T-cell (primary cell): ENCODE measurements at regions not wholly inside any gene's neighbourhood (a gene's known extent, or its start where the extent isn't known, plus 50 kb on each side); places are given as distances from the start of the nearest gene placed in this dataset.
"Not testable (repeated sequence)": the region's sequence is repeated elsewhere in the genome, so short reads cannot be mapped to it uniquely, and the experiment has no call there.

Source experiments
- ATAC-seq, 4 experiments: fragments of 200-7000 bp in 3 of 4; fragments of 150-1000 bp in 1 of 4; cut with Tn5 transposase; replicated peaks in 1 of 4; 1 replicate in 3 of 4; 2 replicates in 1 of 4; pipeline ENCODE4 v1.10.0; 2021; ENCODE audit warnings: moderate library complexity in 3 of 4, mild to moderate bottlenecking in 2 of 4, moderate number of reproducible peaks in 1 of 4
- CTCF ChIA-PET, 2 donors: fragments of 300-600 bp; sonication (Branson Sonifier 250); formaldehyde crosslinking; loops; one replicate each; lab custom pipeline; 2022; ENCODE audit warnings: antibody characterized with exemption in 2 of 2; lab: Charles Lee
- POLR2A ChIA-PET, 2 donors: fragments of 300-600 bp; sonication (Branson Sonifier 250); formaldehyde crosslinking; loops; one replicate each; lab custom pipeline; 2022; ENCODE audit warnings: antibody characterized with exemption in 2 of 2; lab: Charles Lee
- DNase-seq, 35 experiments: peaks; one replicate each; pipeline versions ENCODE4 v3.0.0 to v3.0.0-alpha.2; 2013 to 2023
- H3K27ac ChIP-seq: one replicate; pipeline ENCODE4 v1.5.1; 2013; ENCODE audit warnings: low read length
- H3K27me3 ChIP-seq, 2 experiments: replicated peaks in 1 of 2; 1 replicate in 1 of 2; 2 replicates in 1 of 2; pipeline versions ENCODE4 v1.6.1 to v1.7.0; 2013; ENCODE audit warnings: low read length in 1 of 2, mixed read lengths in 1 of 2; ENCODE audit not compliant: control insufficient read depth in 2 of 2, insufficient read depth in 2 of 2; ENCODE audit errors: extremely low read depth in 1 of 2
- H3K36me3 ChIP-seq, 2 donors: 1 replicate in 1 of 2; 2 replicates in 1 of 2; pipeline versions ENCODE4 v1.6.1 to v1.7.0; 2013; ENCODE audit warnings: low read length in 1 of 2; ENCODE audit not compliant: control insufficient read depth in 2 of 2, insufficient read depth in 1 of 2; ENCODE audit errors: extremely low read depth in 1 of 2
- H3K4me1 ChIP-seq, 2 experiments: 1 replicate in 1 of 2; 2 replicates in 1 of 2; pipeline versions ENCODE4 v1.6.1 to v1.7.0; 2013; ENCODE audit warnings: low read length in 2 of 2, mixed read lengths in 1 of 2; ENCODE audit not compliant: insufficient read depth in 2 of 2, control insufficient read depth in 1 of 2; ENCODE audit errors: extremely low read depth in 1 of 2
- H3K4me3 ChIP-seq, 2 donors: 1 replicate in 1 of 2; 2 replicates in 1 of 2; pipeline versions ENCODE4 v1.5.1 to v1.7.0; 2013; ENCODE audit warnings: mild to moderate bottlenecking in 2 of 2, low read length in 1 of 2, moderate library complexity in 1 of 2; ENCODE audit not compliant: control insufficient read depth in 1 of 2; ENCODE audit errors: extremely low read depth in 1 of 2
- H3K9me3 ChIP-seq: 2 replicates; pipeline ENCODE4 v1.7.0; 2013
- H3K27ac Mint-ChIP-seq, 2 donors: one replicate each; pipeline ENCODE4 v1.8.0; 2020 to 2021; ENCODE audit warnings: mild to moderate bottlenecking in 2 of 2, mixed read lengths in 2 of 2
- H3K27me3 Mint-ChIP-seq, 2 donors: one replicate each; pipeline ENCODE4 v1.8.0; 2021 to 2022; ENCODE audit warnings: mixed read lengths in 2 of 2
- H3K36me3 Mint-ChIP-seq: one replicate; pipeline ENCODE4 v1.8.0; 2021; ENCODE audit warnings: mixed read lengths
- H3K4me1 Mint-ChIP-seq, 3 donors: one replicate each; pipeline ENCODE4 v1.8.0; 2020 to 2022; ENCODE audit warnings: mixed read lengths in 3 of 3, mild to moderate bottlenecking in 1 of 3
- H3K4me3 Mint-ChIP-seq, 3 donors: one replicate each; pipeline ENCODE4 v1.8.0; 2020 to 2022; ENCODE audit warnings: mild to moderate bottlenecking in 3 of 3, mixed read lengths in 3 of 3, moderate library complexity in 3 of 3
- H3K9me3 Mint-ChIP-seq, 3 donors: one replicate each; pipeline ENCODE4 v1.8.0; 2020 to 2022; ENCODE audit warnings: mixed read lengths in 3 of 3
- WGBS: methylation state at CpG from one replicate; pipeline ENCODE4 v1.1.5; 2013; ENCODE audit warnings: missing lambda C conversion rate; ENCODE audit not compliant: insufficient coverage; 5-methylcytosine and 5-hydroxymethylcytosine counted together

DNA sequence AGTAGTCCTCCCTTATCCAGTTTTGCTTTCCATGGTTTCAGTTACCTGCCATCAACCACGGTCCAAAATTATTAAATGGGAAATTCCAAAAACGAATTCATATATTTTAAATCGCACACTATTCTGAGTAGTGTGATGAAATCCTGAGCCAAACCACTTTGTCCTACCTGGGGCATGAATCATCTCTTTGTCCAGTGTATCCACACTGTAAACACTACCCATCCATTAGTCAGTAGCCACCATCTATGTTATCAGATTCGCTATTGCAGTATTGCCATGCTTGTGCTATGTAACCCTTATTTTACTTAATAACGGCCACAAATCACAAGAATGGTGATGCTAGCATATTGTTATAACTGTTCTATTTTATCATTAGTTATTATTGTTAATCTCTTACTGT lies 704.6 kb downstream of the SMARCA1 start:
- DNase-seq (no peak), ATAC-seq (no peak)
- ChIA-PET CTCF (no interaction called here), POLR2A (no interaction called here)
- H3K4me3 ChIP-seq, result no peak overlapping the region
- H3K9me3 ChIP-seq, result no peaks in the 10 kb centered on the region
- Mint-ChIP-seq H3K36me3 (no peaks in the 10 kb centered on the region), H3K27ac (no peak overlapping the region), H3K4me1 (no peaks in the 10 kb centered on the region), H3K4me3 (no peak overlapping the region), H3K9me3 (no peaks in the 10 kb centered on the region), H3K27me3 (peaks cover 0 to 7% of the 10 kb centered on the region in 2 donors)
- H3K27ac ChIP-seq, result no peak overlapping the region
- no peaks in the 10 kb centered on the region for H3K36me3 ChIP-seq
- WGBS, result no CpG with 5 or more reads among the region's 5 CpGs
- no peaks in the 10 kb centered on the region for H3K4me1 ChIP-seq
- H3K27me3 ChIP-seq, result no peaks in the 10 kb centered on the region

DNA sequence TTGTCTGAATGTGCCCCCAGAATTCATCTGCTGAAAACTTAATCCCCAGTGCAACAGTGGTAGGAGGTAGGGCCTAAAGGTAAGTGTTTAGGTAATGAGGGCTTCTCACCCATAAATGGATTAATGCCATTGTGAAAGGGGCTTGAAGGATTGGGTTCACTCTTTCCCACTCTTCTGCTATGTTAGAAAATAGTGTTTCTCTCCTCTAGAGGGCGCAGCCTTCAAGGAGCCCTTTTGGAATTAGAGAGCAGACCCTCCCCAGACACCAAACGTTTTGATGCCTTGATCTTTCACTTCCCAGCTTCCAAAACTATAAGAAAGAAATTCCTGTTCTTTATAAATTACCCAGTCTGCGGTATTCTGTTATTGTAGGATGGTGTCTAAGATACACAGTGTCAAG lies 706.4 kb downstream of the SMARCA1 start:
- no peak overlapping the region for H3K27ac Mint-ChIP-seq
- H3K4me3 ChIP-seq, result no peak overlapping the region
- no peaks in the 10 kb centered on the region for H3K36me3 Mint-ChIP-seq
- H3K27ac ChIP-seq, result no peak overlapping the region
- CTCF ChIA-PET, result interaction anchor here in 1 of 2 donors (0.6 kb wide), 1 partner anchor 418 kb away, joined by 5 read pairs; no protein-coding TSS in a partner anchor
- H3K9me3 ChIP-seq, result no peaks in the 10 kb centered on the region
- H3K27me3 ChIP-seq, result no peaks in the 10 kb centered on the region
- H3K4me1 Mint-ChIP-seq, result no peaks in the 10 kb centered on the region
- no CpG with 5 or more reads among the region's 3 CpGs for WGBS
- ATAC-seq (no peak), DNase-seq (no peak)
- H3K9me3 Mint-ChIP-seq, result no peaks in the 10 kb centered on the region
- no peaks in the 10 kb centered on the region for H3K4me1 ChIP-seq
- H3K27me3 Mint-ChIP-seq, result peaks cover 0 to 12% of the 10 kb centered on the region in 2 donors
- POLR2A ChIA-PET, result no interaction called here
- H3K4me3 Mint-ChIP-seq, result no peak overlapping the region
- no peaks in the 10 kb centered on the region for H3K36me3 ChIP-seq

DNA sequence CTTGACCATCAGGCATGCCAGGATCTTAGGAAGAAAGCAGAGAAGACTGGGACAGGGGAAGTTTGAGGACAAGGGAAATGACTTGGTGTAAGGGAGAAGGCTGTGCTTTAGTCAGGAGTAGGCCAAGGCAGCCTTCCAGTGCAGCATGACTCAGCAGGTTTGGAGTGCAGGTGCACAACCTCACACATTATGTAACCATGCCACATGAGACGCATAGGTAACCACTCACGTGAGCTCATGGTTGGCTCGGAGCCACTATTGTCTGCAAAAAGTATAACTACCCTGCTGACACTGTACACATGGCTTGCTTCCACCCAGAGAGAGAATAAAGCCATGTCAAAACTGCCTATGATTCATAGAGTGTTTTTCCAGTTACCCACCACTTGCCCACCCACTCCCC lies 715.9 kb downstream of the SMARCA1 start:
- Histone ChIP-seq H3K4me3 (no peak overlapping the region), H3K9me3 (no peaks in the 10 kb centered on the region), H3K36me3 (no peaks in the 10 kb centered on the region), H3K4me1 (no peaks in the 10 kb centered on the region), H3K27me3 (no peaks in the 10 kb centered on the region), H3K27ac (no peak overlapping the region)
- no peaks in the 10 kb centered on the region for H3K36me3 Mint-ChIP-seq
- POLR2A ChIA-PET, result no interaction called here
- no CpG with 5 or more reads among the region's 3 CpGs for WGBS
- CTCF ChIA-PET, result no interaction called here
- no peak overlapping the region for H3K4me3 Mint-ChIP-seq
- peaks cover 6 to 8% (median 7%) of the 10 kb centered on the region in 3 donors for H3K9me3 Mint-ChIP-seq
- no peak overlapping the region for H3K27ac Mint-ChIP-seq
- ATAC-seq, result no peak
- H3K27me3 Mint-ChIP-seq, result peaks cover 0 to 8% of the 10 kb centered on the region in 2 donors
- peak in 1 of 35 experiments; percentile 10 for DNase-seq
- H3K4me1 Mint-ChIP-seq, result no peaks in the 10 kb centered on the region

GRCh38 chrX:128805236-128805635 lies 718.1 kb downstream of the SMARCA1 start:
- WGBS, result no CpG with 5 or more reads among the region's 2 CpGs
- peaks cover 0 to 8% of the 10 kb centered on the region in 2 donors for H3K27me3 Mint-ChIP-seq
- DNase-seq (no peak), ATAC-seq (no peak)
- H3K36me3 Mint-ChIP-seq, result no peaks in the 10 kb centered on the region
- H3K9me3 Mint-ChIP-seq, result peaks cover 6 to 8% (median 7%) of the 10 kb centered on the region in 3 donors
- H3K4me3 Mint-ChIP-seq, result no peak overlapping the region
- H3K4me3 ChIP-seq, result no peak overlapping the region
- POLR2A ChIA-PET, result no interaction called here
- no peaks in the 10 kb centered on the region for H3K4me1 Mint-ChIP-seq
- CTCF ChIA-PET, result no interaction called here
- H3K36me3 ChIP-seq, result no peaks in the 10 kb centered on the region
- no peaks in the 10 kb centered on the region for H3K9me3 ChIP-seq
- H3K27ac ChIP-seq, result no peak overlapping the region
- H3K27ac Mint-ChIP-seq, result no peak overlapping the region
- H3K4me1 ChIP-seq, result no peaks in the 10 kb centered on the region
- no peaks in the 10 kb centered on the region for H3K27me3 ChIP-seq

DNA sequence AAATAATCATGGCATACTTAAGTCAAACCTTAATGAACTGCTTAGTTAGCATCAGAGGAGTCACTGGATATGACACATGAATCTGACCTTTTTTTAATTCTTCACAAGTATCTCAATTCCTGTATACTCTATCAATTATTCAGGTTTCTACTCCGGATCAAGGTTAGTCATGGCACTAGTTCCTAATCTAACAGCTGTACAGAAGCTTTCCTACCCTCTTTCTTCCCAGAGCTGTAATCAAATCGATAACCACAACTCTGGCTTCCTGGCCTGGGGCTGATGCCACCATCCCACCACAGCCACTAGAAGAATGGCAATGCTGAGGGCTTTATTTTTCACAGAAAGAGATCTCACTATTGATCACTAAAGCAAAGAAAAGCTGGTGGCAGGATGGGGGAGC lies 718.5 kb downstream of the SMARCA1 start:
- Histone ChIP-seq H3K27ac (no peak overlapping the region), H3K4me1 (no peaks in the 10 kb centered on the region), H3K4me3 (no peak overlapping the region), H3K36me3 (no peaks in the 10 kb centered on the region), H3K9me3 (no peaks in the 10 kb centered on the region), H3K27me3 (no peaks in the 10 kb centered on the region)
- Mint-ChIP-seq H3K4me1 (no peaks in the 10 kb centered on the region), H3K9me3 (peaks cover 6 to 8% (median 7%) of the 10 kb centered on the region in 3 donors), H3K27me3 (peaks cover 0 to 8% of the 10 kb centered on the region in 2 donors), H3K27ac (no peak overlapping the region), H3K36me3 (no peaks in the 10 kb centered on the region), H3K4me3 (no peak overlapping the region)
- ATAC-seq (no peak), DNase-seq (no peak)
- CTCF ChIA-PET, result no interaction called here
- WGBS, result no CpG with 5 or more reads among the region's 2 CpGs
- POLR2A ChIA-PET, result no interaction called here

DNA sequence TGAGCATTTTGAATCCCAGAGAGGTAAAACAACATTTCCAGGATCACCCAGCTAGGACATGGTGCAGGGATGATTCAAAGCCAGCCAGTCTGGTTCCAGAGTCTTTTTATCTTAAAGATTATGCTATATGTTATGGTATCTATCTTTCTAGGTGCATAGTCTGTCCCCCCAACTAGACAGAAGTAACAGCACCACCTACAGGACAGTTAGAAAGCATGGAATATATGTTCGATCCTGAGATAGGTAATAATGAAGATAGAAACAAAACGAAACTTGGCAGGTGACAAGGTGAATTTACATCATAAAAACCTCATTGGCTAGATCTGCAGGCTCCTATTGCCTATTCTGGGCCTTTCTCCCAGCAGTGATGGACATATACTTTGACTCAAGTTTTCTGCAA lies 723.2 kb downstream of the SMARCA1 start:
- DNase-seq (no peak), ATAC-seq (no peak)
- Histone ChIP-seq H3K4me3 (no peak overlapping the region), H3K9me3 (no peaks in the 10 kb centered on the region), H3K4me1 (no peaks in the 10 kb centered on the region), H3K27ac (no peak overlapping the region), H3K36me3 (no peaks in the 10 kb centered on the region), H3K27me3 (no peaks in the 10 kb centered on the region)
- CTCF ChIA-PET, result no interaction called here
- H3K4me3 Mint-ChIP-seq, result no peak overlapping the region
- H3K4me1 Mint-ChIP-seq, result no peaks in the 10 kb centered on the region
- H3K27ac Mint-ChIP-seq, result no peak overlapping the region
- H3K9me3 Mint-ChIP-seq, result peaks cover 0 to 3% (median 0%) of the 10 kb centered on the region in 3 donors
- WGBS, result no CpG with 5 or more reads among the region's 2 CpGs
- no peaks in the 10 kb centered on the region for H3K36me3 Mint-ChIP-seq
- POLR2A ChIA-PET, result no interaction called here
- peaks cover 0 to 8% of the 10 kb centered on the region in 2 donors for H3K27me3 Mint-ChIP-seq

GRCh38 chrX:128783139-128783538 lies 730.9 kb upstream of the ACTRT1 start:
- peak in 1 of 35 experiments; percentile 0 for DNase-seq
- H3K9me3 ChIP-seq, H3K36me3 ChIP-seq, ATAC-seq, H3K27ac ChIP-seq, CTCF ChIA-PET, POLR2A ChIA-PET, H3K9me3 Mint-ChIP-seq, H3K4me3 ChIP-seq, H3K4me1 ChIP-seq, H3K27me3 ChIP-seq, H3K36me3 Mint-ChIP-seq, H3K27me3 Mint-ChIP-seq: not testable (repeated sequence)
- H3K4me3 Mint-ChIP-seq, result peak overlapping the region in 2 of 3 donors; percentile 44 to 71
- WGBS, result 40% methylated on average over 1 of the region's 6 CpGs
- H3K4me1 Mint-ChIP-seq, result peaks cover 23 to 38% (median 30%) of the 10 kb centered on the region in 3 donors
- H3K27ac Mint-ChIP-seq, result peak overlapping the region in 1 of 2 donors; percentile 34
